ENCODE measurements at regions not wholly inside any gene's neighbourhood (a gene's known extent, or its start where the extent isn't known, plus 50 kb on each side); places are given as distances from the start of the nearest gene placed in this dataset.
"Not testable (repeated sequence)": the region's sequence is repeated elsewhere in the genome, so short reads cannot be mapped to it uniquely, and the experiment has no call there.

GRCh38 chrX:31014474-31014873, 57.4 kb downstream of the FTHL17 start:
- DNase-seq (ENCODE audit: low read depth): not testable (repeated sequence)

GRCh38 chrX:31012509-31013025, 59.3 kb downstream of the FTHL17 start:
- DNase-seq (ENCODE audit: low read depth): no peak

DNA sequence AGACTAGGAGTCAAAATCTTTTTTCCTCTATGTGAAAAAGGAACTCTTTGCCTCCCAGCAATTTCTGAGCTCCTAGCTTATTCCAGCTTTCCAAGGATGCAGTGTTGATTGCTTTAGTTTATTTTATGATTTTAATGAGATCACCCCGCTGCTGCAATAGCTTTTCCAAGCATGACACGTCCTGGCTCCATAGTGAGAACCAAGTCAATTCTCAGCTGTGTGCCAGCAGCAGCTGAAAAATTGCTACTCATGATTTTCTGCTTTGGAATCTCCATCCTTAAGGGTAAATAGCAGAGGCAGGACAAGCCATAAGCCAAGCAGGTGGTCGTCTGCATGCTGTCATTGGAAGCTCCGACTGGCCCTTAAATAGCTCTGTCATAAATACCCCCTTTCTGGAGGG, 64.5 kb downstream of the FTHL17 start:
- no peak for DNase-seq (ENCODE audit: low read depth)

- no peak for DNase-seq (ENCODE audit: low read depth)
These were observed 65.8 kb downstream of the FTHL17 start for GRCh38 chrX:31006027-31006426.

DNA sequence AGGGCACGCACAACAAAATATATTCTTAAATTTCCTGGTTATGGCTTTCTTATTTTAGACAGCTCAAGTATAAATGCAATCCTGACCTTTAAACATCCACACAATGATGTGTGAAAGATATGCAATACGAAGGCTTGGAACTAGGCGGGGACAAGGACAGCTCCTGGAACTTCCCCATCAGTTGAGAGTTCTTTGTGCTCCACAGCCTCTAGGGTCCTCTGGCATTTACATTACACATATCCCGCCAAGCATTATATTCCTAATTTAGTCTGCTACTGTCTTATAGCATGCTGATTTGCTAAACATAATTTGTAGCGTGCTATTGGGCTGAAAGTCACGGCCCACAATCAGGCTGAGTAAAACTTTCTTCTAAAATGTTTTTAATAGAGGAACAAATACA, 74.4 kb downstream of the FTHL17 start:
- no peak for DNase-seq (ENCODE audit: low read depth)

DNA sequence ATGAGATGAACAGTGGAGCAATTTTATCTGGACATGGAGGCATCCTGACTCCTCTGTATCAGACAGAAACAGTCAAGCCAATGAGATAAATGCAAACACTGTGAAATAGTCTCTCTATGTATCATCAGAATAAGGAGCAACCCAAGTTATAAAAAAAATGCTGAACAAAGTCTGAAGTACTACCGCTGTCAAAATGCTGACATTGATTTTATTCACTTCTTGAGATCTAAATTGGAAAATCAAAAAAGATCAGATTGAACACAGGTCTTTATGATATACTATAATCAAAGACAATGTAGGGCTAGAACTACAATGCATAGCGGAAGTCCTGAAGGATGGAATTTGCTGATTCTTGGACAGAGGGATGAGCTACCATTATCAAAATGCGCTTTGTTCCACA, 76.1 kb downstream of the FTHL17 start:
- DNase-seq (ENCODE audit: low read depth): no peak

- DNase-seq (ENCODE audit: low read depth): no peak
These were observed 76.7 kb downstream of the FTHL17 start for GRCh38 chrX:30995060-30995700.

DNA sequence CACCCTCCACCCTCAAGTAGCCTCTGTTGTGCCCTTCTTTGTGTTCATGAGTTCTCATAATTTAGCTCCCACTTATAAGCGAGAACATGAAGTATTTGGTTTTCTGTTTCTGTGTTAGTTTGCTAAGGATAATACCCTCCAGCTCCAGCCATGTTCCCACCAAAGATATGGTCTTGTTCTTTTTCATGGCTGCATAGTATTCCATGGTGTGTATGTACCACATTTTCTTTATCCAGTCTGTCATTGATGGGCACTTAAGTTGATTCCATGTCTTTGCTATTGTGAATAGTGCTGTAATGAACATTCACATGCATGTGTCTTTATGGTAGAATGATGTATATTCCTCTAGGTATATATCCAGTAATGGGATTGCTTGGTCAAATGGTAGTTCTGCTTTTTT, 77.8 kb downstream of the FTHL17 start:
- not testable (repeated sequence) for DNase-seq (ENCODE audit: low read depth)

GRCh38 chrX:30992381-30992904, 79.4 kb downstream of the FTHL17 start:
- peak; percentile 2 for DNase-seq (ENCODE audit: low read depth)

GRCh38 chrX:30990361-30990760, 81.5 kb downstream of the FTHL17 start:
- no peak for DNase-seq (ENCODE audit: low read depth)

DNA sequence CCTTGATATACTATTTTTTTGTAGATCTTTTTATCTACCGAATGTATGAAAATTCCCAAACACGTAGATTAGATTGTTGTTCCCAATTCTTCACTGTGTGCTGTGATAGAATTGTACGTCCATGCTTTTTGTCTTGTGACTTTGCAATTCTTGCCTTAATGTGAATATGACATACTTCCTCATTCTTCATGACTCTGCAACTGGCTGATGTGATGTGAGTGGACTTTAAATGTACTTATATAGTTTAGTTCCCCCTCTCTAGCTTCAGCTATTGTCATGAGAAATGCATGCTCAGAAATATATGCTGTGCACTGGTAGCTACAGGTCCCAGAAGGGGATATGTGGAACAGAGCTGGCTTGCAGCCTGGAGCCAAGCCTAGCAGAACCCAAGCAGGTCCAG, 89.4 kb downstream of the FTHL17 start:
- no peak for DNase-seq (ENCODE audit: low read depth)

GRCh38 chrX:30981968-30982367, 89.9 kb downstream of the FTHL17 start:
- no peak for DNase-seq (ENCODE audit: low read depth)

DNA sequence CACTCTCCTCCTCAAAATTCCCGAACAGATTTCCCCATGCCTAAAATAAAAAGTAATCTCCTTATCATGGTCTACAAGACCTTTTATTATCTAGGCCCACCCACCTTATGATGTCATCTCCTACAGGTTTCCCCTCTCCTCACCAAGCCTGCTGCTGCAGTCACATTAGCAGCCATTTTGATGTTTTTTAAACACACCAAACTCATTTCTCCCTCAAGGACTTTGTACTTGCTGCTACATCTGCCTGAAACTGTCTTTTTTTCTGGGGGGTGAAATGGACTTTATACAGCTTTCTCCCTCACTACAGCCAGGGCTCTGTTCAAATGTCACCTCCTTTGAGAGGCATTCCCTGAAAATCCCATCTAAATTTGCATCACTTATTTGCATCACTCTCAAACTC, 90.2 kb upstream of the TAB3 start:
- no peak for DNase-seq (ENCODE audit: low read depth)

DNA sequence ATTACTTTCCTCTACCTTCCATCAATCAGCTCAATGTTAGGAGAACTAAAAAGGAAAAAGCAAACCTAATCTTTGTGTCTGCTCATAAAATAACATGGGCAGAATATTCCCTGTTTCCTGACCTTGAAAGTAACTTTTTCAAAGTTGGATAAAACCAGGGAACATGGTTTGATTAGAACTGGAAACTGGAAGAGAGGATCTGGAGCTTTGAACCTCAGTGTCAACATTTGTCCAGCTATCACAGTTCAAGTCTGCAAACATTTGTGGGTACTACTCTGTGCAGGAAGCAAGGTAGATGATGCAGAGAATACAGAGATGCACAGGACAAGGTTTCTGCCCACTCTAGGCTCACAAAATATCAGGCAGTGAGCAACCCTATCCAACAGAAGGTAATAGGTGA, 86.4 kb upstream of the TAB3 start:
- no peak for DNase-seq (ENCODE audit: low read depth)

DNA sequence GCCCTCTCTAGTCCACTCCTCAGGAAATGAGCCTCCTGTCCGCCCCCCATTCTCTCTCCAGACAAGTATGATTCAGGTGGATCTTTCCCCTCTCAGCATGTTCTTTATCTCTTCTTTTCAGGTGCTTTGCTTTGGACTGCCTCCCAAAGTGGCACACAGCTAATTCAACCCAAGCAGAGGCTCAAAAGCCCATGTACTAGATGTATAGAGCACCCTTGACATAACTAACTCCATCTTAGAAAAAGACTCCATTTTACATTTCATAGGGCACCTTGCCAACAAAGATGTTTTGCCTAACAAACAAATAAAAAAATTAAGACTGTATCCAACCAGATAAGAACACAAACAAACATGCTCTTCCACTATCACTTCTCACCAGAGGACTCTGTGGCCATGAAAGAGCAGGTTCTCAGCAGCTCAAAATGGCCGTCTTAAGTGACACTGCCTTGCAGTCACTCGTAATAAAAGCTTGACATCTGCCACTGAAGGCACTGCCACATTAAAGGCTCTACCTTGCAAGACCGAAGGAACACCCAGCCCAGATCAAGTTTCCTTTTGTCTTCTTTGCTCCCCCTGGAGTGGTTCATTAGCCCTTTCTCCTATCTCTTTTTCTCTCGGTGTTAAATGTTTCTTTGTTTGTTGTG, 84.9 kb upstream of the TAB3 start:
- DNase-seq (ENCODE audit: low read depth): no peak

DNA sequence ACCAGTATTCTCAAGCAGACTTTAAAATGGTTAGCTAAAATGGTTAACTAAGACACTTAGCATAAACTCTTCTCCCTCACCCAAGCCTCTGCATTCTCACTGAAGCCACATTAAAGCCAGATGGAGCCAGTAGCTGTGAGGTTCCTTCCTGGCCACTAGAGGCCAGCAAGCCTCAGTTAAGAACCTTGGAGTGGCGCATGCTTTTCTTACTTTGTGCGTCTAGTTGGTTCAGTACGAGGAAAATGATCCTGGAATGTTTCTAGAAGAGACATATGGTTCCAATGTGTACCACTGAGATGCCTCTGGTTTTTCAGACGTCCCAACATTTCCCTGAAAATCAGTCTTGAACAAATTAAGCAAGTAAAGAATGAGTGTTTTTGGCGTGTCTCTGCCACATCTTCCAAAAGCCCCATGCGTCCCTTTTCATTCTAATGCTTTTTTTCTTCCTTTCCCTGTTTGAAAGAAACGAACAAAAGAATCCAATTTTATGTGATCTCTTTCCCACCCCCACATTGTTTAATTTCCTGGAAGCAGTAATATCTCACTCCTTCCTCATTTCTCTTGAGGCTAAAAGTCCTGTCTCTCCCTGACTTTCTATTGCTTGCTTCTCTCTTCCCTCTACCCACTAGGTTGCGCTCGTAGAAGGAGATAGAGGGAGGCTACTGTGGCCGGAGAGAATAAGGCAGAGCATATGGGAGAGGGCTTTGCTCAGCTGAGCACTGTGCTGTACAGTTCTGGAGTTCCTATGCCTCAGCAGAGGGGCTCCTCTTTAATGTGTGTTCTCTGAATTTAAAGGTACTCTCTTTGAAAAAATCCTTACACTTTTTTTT, 82.9 kb upstream of the TAB3 start:
- peak; percentile 20 for DNase-seq (ENCODE audit: low read depth)

GRCh38 chrX:30967516-30967915, 78.5 kb upstream of the TAB3 start:
- DNase-seq (ENCODE audit: low read depth): no peak

- no peak for DNase-seq (ENCODE audit: low read depth)
These were observed 76.7 kb upstream of the TAB3 start for GRCh38 chrX:30965767-30966166.

DNA sequence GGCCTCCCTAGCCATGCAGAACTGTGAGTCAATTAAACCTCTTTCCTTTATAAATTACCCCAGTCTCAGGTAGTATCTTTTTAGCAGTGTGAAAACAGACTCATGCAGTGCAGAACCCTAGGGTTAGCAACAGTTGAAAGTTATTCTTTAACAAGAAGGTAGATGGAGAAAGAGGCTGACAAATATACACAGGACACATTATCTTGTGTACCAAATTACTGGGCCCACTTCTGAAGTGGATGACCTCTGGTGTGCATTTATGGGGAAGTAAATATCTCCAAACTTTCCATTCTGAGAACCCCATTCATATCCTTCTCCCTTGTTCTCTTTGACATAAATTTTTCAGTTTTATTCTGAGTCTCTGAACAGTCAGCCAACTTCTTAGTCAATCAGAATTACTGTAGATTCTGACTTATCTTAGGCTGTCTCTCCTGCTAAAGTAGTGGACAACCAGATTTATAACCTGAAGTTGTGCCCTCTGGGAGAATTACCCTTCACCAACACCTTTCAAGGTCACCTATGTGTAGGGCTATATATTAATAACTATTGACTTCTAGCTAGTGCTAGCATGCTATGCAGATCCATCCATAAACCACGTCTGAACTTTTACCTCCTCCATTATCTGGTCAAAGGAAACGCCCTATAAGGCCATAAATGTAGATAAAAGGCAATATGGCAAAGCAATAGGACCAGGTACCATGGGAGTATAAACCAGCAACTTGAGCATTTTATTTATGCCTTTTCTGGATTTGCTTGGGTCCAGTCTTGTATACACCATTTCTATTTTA, 72.5 kb upstream of the TAB3 start:
- DNase-seq (ENCODE audit: low read depth): no peak

DNA sequence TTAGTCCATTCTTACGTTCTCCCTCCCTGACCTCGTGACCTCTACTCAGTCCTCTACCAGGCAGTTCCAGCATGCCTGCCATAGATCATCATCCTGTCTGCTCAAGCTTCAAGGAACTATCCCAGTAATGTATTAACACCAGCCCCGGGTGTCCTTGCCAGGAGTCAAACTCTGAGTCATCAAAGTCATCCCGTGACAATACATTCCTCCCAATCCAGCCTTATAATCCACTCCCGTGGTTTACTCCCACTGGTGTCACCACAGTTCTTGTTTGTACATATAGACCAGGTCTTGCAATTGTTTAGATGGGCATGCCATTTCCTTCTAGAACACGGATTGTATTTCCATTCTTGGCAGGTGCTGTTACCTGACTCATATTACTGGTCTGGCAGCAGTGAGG, 68.7 kb upstream of the TAB3 start:
- DNase-seq (ENCODE audit: low read depth): peak; percentile 69

DNA sequence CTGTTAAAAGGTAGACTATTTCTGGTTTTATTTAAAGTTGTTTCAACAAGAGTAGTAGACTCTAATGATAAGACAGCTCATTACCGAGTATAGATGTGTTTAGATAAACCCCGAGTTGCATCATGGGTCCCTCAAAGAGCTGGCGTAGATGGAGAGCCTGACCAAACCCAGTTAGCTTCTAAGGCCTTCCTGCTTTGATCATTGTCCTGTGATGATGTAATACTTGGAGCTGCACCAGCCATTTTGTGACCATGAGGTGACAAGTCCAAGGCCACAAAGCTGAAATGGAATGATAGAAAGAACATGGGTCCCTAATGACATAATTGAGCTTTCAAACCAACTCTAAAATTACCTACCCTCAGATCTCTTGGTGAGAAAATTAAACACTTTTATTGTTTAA, 66.6 kb upstream of the TAB3 start:
- no peak for DNase-seq (ENCODE audit: low read depth)
